Keratinocyte (primary cell): ENCODE measurements at regions not wholly inside any gene's neighbourhood (a gene's known extent, or its start where the extent isn't known, plus 50 kb on each side); places are given as distances from the start of the nearest gene placed in this dataset.
"Not testable (repeated sequence)": the region's sequence is repeated elsewhere in the genome, so short reads cannot be mapped to it uniquely, and the experiment has no call there.

Source experiments
- EZH2 ChIP-seq: IDR thresholded peaks from one replicate; pipeline ENCODE4 v1.6.1; 2012; ENCODE audit warnings: inconsistent platforms, mild to moderate bottlenecking, low read length, moderate library complexity
- TF ChIP-seq, protein P1 (sequence below), 3 experiments: IDR thresholded peaks in 1 of 3; conservative IDR thresholded peaks in 1 of 3; optimal IDR thresholded peaks in 1 of 3; 2 replicates in 2 of 3; 3 replicates in 1 of 3; pipeline versions ENCODE3 to v1.5.1; 2011; ENCODE audit warnings: low read length in 3 of 3, mild to moderate bottlenecking in 3 of 3, moderate library complexity in 2 of 3, control low read depth in 1 of 3, inconsistent platforms in 1 of 3; ENCODE audit not compliant: insufficient read depth in 2 of 3; ENCODE audit errors: extremely low read depth in 1 of 3

DNA sequence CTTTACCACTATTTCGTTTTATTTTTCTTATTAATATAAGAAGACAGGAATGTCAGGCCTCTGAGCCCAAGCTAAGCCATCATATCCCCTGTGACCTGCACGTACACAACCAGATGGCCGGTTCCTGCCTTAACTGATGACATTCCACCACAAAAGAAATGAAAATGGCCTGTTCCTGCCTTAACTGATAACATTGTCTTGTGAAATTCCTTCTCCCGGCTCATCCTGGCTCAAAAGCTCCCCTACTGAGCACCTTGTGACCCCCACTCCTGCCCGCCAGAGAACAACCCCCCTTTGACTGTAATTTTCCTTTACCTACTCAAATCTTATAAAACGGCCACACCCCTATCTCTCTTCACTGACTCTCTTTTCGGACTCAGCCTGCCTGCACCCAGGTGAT, 101.8 kb upstream of the UST start:
- TF ChIP-seq EZH2: not testable (repeated sequence)
- TF ChIP-seq, protein P1, sequence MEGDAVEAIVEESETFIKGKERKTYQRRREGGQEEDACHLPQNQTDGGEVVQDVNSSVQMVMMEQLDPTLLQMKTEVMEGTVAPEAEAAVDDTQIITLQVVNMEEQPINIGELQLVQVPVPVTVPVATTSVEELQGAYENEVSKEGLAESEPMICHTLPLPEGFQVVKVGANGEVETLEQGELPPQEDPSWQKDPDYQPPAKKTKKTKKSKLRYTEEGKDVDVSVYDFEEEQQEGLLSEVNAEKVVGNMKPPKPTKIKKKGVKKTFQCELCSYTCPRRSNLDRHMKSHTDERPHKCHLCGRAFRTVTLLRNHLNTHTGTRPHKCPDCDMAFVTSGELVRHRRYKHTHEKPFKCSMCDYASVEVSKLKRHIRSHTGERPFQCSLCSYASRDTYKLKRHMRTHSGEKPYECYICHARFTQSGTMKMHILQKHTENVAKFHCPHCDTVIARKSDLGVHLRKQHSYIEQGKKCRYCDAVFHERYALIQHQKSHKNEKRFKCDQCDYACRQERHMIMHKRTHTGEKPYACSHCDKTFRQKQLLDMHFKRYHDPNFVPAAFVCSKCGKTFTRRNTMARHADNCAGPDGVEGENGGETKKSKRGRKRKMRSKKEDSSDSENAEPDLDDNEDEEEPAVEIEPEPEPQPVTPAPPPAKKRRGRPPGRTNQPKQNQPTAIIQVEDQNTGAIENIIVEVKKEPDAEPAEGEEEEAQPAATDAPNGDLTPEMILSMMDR (optimal IDR thresholded peaks at IDR 0.05 in 1 of 3, IDR thresholded peaks at IDR 0.05 in 1 of 3, conservative IDR thresholded peaks at IDR 0.05 in 1 of 3; ENCODE audit: extremely low read depth in 1 of 3, insufficient read depth in 2 of 3, low read length in 3 of 3): not testable (repeated sequence)
